Neural cell (in vitro differentiated cells): ENCODE measurements at regions not wholly inside any gene's neighbourhood (a gene's known extent, or its start where the extent isn't known, plus 50 kb on each side); places are given as distances from the start of the nearest gene placed in this dataset.

Experiments
- H2AFZ ChIP-seq: fragments of 200-600, 300-800 bp; sonication (generic), shearing (Covaris generic); 2 replicates; pipeline ENCODE4 v1.6.0; 2014; ENCODE audit warnings: low read depth, mild to moderate bottlenecking, antibody characterized with exemption, low read length, moderate library complexity
- H3F3A ChIP-seq: fragments of 200-600 bp; shearing (Covaris generic); 2 replicates; pipeline ENCODE4 v1.6.1; 2016; ENCODE audit warnings: mild to moderate bottlenecking, moderate library complexity, mixed read lengths, antibody characterized with exemption, low read length; ENCODE audit not compliant: insufficient read depth, poor library complexity, severe bottlenecking
- H3K27ac ChIP-seq: fragments of 200-600, 300-800 bp; sonication (generic), shearing (Covaris generic); 2 replicates; pipeline ENCODE4 v1.5.1; 2014; ENCODE audit warnings: mild to moderate bottlenecking, low read length, moderate library complexity
- H3K27me3 ChIP-seq: fragments of 300-800, 200-600 bp; sonication (generic), shearing (Covaris generic); 2 replicates; pipeline ENCODE4 v1.6.0; 2014; ENCODE audit warnings: mild to moderate bottlenecking, low read depth, low read length, moderate library complexity; ENCODE audit not compliant: insufficient read depth
- H3K36me3 ChIP-seq: fragments of 300-800, 200-600 bp; sonication (generic), shearing (Covaris generic); 2 replicates; pipeline ENCODE4 v1.5.1; 2014; ENCODE audit warnings: mild to moderate bottlenecking, antibody characterized with exemption, low read length, moderate library complexity; ENCODE audit not compliant: insufficient read depth
- H3K4me2 ChIP-seq: fragments of 300-800, 200-600 bp; sonication (generic), shearing (Covaris generic); 2 replicates; pipeline ENCODE4 v1.6.0; 2014; ENCODE audit warnings: mild to moderate bottlenecking, low read length
- H3K4me3 ChIP-seq: fragments of 300-800, 200-600 bp; sonication (generic), shearing (Covaris generic); 2 replicates; pipeline ENCODE4 v1.5.1; 2014; ENCODE audit warnings: mild to moderate bottlenecking, low read length, moderate library complexity
- H3K79me2 ChIP-seq: fragments of 200-600 bp; shearing (Covaris generic); replicated peaks from 2 replicates; pipeline ENCODE4 v1.6.0; 2014; ENCODE audit warnings: mild to moderate bottlenecking, low read length, moderate library complexity; ENCODE audit not compliant: insufficient read depth
- H3K9ac ChIP-seq: fragments of 300-800, 200-600 bp; sonication (generic), shearing (Covaris generic); 2 replicates; pipeline ENCODE4 v1.6.1; 2016; ENCODE audit warnings: mild to moderate bottlenecking, low read length, mixed read lengths
- H3K9me2 ChIP-seq: fragments of 200-600 bp; shearing (Covaris generic); 2 replicates; pipeline ENCODE4 v1.6.1; 2016; ENCODE audit warnings: mild to moderate bottlenecking, low read length, mixed read lengths; ENCODE audit not compliant: insufficient read depth
- H3K9me3 ChIP-seq: fragments of 200-600, 300-800 bp; sonication (generic), shearing (Covaris generic); 2 replicates; pipeline ENCODE4 v1.6.1; 2016; ENCODE audit warnings: mild to moderate bottlenecking, mixed run types, low read length, moderate library complexity, mixed read lengths
- H4K20me1 ChIP-seq: fragments of 200-600 bp; shearing (Covaris generic); 2 replicates; pipeline ENCODE4 v1.6.1; 2016; ENCODE audit warnings: mild to moderate bottlenecking, mixed run types; ENCODE audit not compliant: insufficient read depth
- EP300 ChIP-seq: fragments of 450-650 bp; conservative IDR thresholded peaks from 2 replicates; pipeline ENCODE4 v1.6.1; 2014; ENCODE audit warnings: antibody characterized with exemption, mild to moderate bottlenecking, moderate library complexity; ENCODE audit not compliant: poor library complexity, severe bottlenecking
- EZH2 ChIP-seq: fragments of 200-600, 300-800 bp; shearing (Covaris generic), sonication (generic); IDR thresholded peaks from 2 replicates; pipeline ENCODE4 v1.6.1; 2014; ENCODE audit warnings: antibody characterized with exemption, low read length, borderline replicate concordance, mild to moderate bottlenecking; ENCODE audit not compliant: insufficient read depth, poor library complexity, severe bottlenecking
- MXI1 ChIP-seq: fragments of 450-650 bp; conservative IDR thresholded peaks from 2 replicates; pipeline ENCODE4 v1.6.1; 2014; ENCODE audit warnings: antibody characterized with exemption, mild to moderate bottlenecking; ENCODE audit not compliant: poor library complexity, severe bottlenecking
- POLR2AphosphoS5 ChIP-seq: IDR thresholded peaks from 2 replicates; pipeline ENCODE4 v1.6.1; 2012
- RAD21 ChIP-seq: fragments of 450-650 bp; conservative IDR thresholded peaks from 2 replicates; pipeline ENCODE4 v1.6.1; 2014; ENCODE audit warnings: antibody characterized with exemption, mild to moderate bottlenecking, moderate library complexity
- SMC3 ChIP-seq: fragments of 450-650 bp; conservative IDR thresholded peaks from 2 replicates; pipeline ENCODE4 v1.6.1; 2014; ENCODE audit warnings: antibody characterized with exemption, mild to moderate bottlenecking, moderate library complexity; ENCODE audit not compliant: poor library complexity
- TAF1 ChIP-seq: IDR thresholded peaks from 2 replicates; pipeline ENCODE4 v1.6.1; 2012; ENCODE audit warnings: low read depth
- TF ChIP-seq, protein P1 (sequence below): fragments of 450-650 bp; IDR thresholded peaks from 2 replicates; pipeline ENCODE4 v1.5.1; 2014; ENCODE audit warnings: antibody characterized with exemption, mild to moderate bottlenecking, moderate library complexity; ENCODE audit not compliant: poor library complexity, severe bottlenecking
- TF ChIP-seq, protein P2 (sequence below): IDR thresholded peaks from 2 replicates; pipeline ENCODE4 v1.6.1; 2012; ENCODE audit warnings: borderline replicate concordance

DNA sequence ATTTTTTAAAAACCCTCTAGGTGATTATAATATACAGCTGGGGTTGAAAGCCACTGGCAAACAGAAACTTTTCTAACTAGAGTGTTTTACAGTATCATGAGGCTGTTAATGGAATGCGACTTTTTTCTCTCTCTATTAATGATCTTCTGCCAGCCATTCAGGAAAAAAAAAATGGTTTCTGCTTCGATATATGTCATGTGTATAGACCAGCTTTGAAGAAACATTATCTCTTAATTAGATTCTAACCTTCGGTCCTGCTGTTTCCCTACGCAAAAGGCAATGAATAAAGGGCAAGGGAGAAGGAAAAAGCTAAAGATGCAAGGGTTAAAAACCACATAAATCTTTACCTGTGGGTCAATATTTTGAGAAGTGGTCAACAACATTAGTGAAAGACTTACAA lies 1662.1 kb upstream of the TENM3 start:
- Histone ChIP-seq H3K9ac (no peak overlapping the region), H3K27me3 (no peaks in the 10 kb centered on the region), H3K79me2 (no peaks in the 10 kb centered on the region), H3K36me3 (no peaks in the 10 kb centered on the region), H2AFZ (no peak overlapping the region), H3K9me2 (no peaks in the 10 kb centered on the region), H3K27ac (no peak overlapping the region), H3K4me2 (no peak overlapping the region), H3F3A (no peaks in the 10 kb centered on the region), H4K20me1 (no peaks in the 10 kb centered on the region), H3K9me3 (no peaks in the 10 kb centered on the region), H3K4me3 (no peak overlapping the region)
- TF ChIP-seq EP300 (no peak), EZH2 (no peak), RAD21 (no peak), POLR2AphosphoS5 (no peak), SMC3 (no peak)

DNA sequence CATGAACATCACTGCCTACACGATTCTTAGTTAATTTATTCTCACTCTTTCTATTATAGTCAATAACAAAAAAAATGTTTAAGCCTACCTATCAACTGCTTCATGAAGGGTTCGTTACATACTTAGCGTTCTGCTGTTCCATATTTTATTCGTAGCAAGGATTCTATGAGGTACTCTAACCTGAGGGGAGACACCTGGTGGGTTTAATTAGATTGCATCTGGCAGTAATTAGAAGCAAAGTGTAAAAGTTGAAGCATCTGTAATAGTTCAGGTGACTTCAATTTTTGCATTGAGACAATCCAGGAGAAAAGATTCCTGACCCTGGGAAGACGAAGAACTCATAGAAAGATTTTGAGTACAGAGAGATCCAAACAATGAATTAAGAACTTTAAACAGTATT lies 1655.8 kb upstream of the TENM3 start:
- Histone ChIP-seq H3K27ac (no peak overlapping the region), H4K20me1 (no peaks in the 10 kb centered on the region), H3K9ac (no peak overlapping the region), H3K4me3 (no peak overlapping the region), H3K4me2 (no peak overlapping the region), H2AFZ (no peak overlapping the region), H3K9me2 (no peaks in the 10 kb centered on the region), H3K36me3 (no peaks in the 10 kb centered on the region), H3K9me3 (no peaks in the 10 kb centered on the region), H3K79me2 (no peaks in the 10 kb centered on the region), H3K27me3 (no peaks in the 10 kb centered on the region), H3F3A (no peaks in the 10 kb centered on the region)
- no peak for TF ChIP-seq RAD21
- TF ChIP-seq EP300 = no peak
- no peak for TF ChIP-seq SMC3
- no peak for TF ChIP-seq EZH2
- TF ChIP-seq POLR2AphosphoS5 = no peak

DNA sequence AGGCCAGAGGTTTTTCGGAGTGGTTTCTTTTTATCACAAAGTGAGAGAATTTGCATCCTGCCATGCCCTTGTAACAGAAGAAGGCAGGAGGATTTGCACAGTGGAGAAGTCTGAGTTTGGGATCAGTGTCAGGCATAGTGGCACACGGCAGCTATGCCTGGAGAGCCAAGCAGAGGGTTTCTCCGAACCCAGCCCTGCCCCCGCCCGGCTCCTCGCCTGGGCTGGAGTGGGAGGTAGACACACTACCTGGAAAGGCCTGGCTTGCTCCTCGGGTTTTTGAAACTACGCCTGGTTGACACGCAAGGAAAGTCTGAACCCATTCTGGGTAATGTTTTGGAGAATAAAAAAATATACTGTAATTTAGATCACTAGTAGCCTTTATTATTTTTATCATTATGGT lies 1653.6 kb upstream of the TENM3 start:
- no peaks in the 10 kb centered on the region for H4K20me1 ChIP-seq
- no peak overlapping the region for H3K9ac ChIP-seq
- no peaks in the 10 kb centered on the region for H3K36me3 ChIP-seq
- no peak overlapping the region for H3K4me2 ChIP-seq
- H3K27ac ChIP-seq = no peak overlapping the region
- H3K4me3 ChIP-seq = no peak overlapping the region
- H3F3A ChIP-seq = no peaks in the 10 kb centered on the region
- no peaks in the 10 kb centered on the region for H3K9me2 ChIP-seq
- H3K27me3 ChIP-seq = no peaks in the 10 kb centered on the region
- TF ChIP-seq EZH2 (no peak), MXI1 (no peak)
- no peak overlapping the region for H2AFZ ChIP-seq
- no peaks in the 10 kb centered on the region for H3K9me3 ChIP-seq
- H3K79me2 ChIP-seq = no peaks in the 10 kb centered on the region

DNA sequence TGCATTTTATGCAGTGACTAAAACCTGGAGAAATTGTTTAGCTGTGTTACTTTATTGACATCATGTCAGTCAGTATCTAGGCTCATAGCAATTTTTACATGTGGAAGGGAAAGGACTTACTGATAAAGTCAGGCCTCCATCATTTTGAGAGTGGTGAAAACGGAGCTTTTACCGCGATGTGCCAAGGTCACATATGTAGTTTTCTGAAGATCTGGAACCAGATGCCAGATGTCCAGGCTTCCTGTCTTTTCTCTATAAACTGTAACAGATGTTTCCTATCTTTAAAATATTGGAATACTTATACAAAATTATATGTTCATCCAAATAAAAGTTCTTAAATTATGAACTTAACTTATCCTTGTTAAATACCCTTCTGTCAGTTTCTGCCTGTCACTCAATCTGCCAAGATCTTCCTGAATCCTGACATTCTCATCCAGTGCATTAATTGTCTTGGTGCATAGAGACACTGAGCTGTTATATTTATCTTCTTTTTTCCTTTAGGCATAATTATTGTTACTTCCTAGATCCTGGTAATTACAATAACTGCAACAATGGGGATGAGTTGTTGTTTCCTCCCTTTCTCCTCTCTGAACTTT lies 1646.2 kb upstream of the TENM3 start:
- Histone ChIP-seq H4K20me1 (no peaks in the 10 kb centered on the region), H3K9ac (no peak overlapping the region), H3K9me2 (no peaks in the 10 kb centered on the region), H3K36me3 (no peaks in the 10 kb centered on the region), H2AFZ (no peak overlapping the region), H3K9me3 (no peaks in the 10 kb centered on the region), H3K4me2 (no peak overlapping the region), H3K79me2 (no peaks in the 10 kb centered on the region), H3K4me3 (no peak overlapping the region), H3K27ac (peak overlapping the region; percentile 4), H3K27me3 (no peaks in the 10 kb centered on the region), H3F3A (no peaks in the 10 kb centered on the region)
- TF ChIP-seq TAF1 (no peak), RAD21 (no peak), MXI1 (no peak), SMC3 (no peak), EP300 (peak; percentile 79)
- TF ChIP-seq, protein P1, sequence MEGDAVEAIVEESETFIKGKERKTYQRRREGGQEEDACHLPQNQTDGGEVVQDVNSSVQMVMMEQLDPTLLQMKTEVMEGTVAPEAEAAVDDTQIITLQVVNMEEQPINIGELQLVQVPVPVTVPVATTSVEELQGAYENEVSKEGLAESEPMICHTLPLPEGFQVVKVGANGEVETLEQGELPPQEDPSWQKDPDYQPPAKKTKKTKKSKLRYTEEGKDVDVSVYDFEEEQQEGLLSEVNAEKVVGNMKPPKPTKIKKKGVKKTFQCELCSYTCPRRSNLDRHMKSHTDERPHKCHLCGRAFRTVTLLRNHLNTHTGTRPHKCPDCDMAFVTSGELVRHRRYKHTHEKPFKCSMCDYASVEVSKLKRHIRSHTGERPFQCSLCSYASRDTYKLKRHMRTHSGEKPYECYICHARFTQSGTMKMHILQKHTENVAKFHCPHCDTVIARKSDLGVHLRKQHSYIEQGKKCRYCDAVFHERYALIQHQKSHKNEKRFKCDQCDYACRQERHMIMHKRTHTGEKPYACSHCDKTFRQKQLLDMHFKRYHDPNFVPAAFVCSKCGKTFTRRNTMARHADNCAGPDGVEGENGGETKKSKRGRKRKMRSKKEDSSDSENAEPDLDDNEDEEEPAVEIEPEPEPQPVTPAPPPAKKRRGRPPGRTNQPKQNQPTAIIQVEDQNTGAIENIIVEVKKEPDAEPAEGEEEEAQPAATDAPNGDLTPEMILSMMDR = no peak
- TF ChIP-seq, protein P2, sequence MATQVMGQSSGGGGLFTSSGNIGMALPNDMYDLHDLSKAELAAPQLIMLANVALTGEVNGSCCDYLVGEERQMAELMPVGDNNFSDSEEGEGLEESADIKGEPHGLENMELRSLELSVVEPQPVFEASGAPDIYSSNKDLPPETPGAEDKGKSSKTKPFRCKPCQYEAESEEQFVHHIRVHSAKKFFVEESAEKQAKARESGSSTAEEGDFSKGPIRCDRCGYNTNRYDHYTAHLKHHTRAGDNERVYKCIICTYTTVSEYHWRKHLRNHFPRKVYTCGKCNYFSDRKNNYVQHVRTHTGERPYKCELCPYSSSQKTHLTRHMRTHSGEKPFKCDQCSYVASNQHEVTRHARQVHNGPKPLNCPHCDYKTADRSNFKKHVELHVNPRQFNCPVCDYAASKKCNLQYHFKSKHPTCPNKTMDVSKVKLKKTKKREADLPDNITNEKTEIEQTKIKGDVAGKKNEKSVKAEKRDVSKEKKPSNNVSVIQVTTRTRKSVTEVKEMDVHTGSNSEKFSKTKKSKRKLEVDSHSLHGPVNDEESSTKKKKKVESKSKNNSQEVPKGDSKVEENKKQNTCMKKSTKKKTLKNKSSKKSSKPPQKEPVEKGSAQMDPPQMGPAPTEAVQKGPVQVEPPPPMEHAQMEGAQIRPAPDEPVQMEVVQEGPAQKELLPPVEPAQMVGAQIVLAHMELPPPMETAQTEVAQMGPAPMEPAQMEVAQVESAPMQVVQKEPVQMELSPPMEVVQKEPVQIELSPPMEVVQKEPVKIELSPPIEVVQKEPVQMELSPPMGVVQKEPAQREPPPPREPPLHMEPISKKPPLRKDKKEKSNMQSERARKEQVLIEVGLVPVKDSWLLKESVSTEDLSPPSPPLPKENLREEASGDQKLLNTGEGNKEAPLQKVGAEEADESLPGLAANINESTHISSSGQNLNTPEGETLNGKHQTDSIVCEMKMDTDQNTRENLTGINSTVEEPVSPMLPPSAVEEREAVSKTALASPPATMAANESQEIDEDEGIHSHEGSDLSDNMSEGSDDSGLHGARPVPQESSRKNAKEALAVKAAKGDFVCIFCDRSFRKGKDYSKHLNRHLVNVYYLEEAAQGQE = peak; percentile 41
